ENCODE measurements at regions not wholly inside any gene's neighbourhood (a gene's known extent, or its start where the extent isn't known, plus 50 kb on each side); places are given as distances from the start of the nearest gene placed in this dataset.

- TF ChIP-seq, protein P1, sequence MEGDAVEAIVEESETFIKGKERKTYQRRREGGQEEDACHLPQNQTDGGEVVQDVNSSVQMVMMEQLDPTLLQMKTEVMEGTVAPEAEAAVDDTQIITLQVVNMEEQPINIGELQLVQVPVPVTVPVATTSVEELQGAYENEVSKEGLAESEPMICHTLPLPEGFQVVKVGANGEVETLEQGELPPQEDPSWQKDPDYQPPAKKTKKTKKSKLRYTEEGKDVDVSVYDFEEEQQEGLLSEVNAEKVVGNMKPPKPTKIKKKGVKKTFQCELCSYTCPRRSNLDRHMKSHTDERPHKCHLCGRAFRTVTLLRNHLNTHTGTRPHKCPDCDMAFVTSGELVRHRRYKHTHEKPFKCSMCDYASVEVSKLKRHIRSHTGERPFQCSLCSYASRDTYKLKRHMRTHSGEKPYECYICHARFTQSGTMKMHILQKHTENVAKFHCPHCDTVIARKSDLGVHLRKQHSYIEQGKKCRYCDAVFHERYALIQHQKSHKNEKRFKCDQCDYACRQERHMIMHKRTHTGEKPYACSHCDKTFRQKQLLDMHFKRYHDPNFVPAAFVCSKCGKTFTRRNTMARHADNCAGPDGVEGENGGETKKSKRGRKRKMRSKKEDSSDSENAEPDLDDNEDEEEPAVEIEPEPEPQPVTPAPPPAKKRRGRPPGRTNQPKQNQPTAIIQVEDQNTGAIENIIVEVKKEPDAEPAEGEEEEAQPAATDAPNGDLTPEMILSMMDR (IDR thresholded peaks at IDR 0.05; ENCODE audit: borderline replicate concordance, extremely low read depth, low read length, poor library complexity, severe bottlenecking): peak; percentile 35
- TF ChIP-seq EZH2 (IDR thresholded peaks at IDR 0.05; ENCODE audit: borderline replicate concordance, low read depth, low read length, severe bottlenecking): no peak
Observed at GRCh38 chr2:111692311-111692710, 191.7 kb downstream of the ANAPC1 start.
